CD4-positive, CD25-positive, alpha-beta regulatory T cell (primary cell): ENCODE measurements at regions not wholly inside any gene's neighbourhood (a gene's known extent, or its start where the extent isn't known, plus 50 kb on each side); places are given as distances from the start of the nearest gene placed in this dataset.

Experiments
- ATAC-seq, 2 donors: fragments of 150-1000 bp; cut with Tn5 transposase; one replicate each; pipeline ENCODE4 v1.10.0; 2021; ENCODE audit warnings: low read depth in 2 of 2, moderate number of reproducible peaks in 2 of 2, moderate library complexity in 1 of 2
- DNase-seq, 3 donors: peaks; one replicate each; pipeline versions ENCODE4 v3.0.0 to v3.0.0-alpha.2; 2012 to 2022; ENCODE audit warnings: mixed read lengths in 1 of 3
- H3K27ac ChIP-seq: one replicate; pipeline ENCODE4 v1.7.0; 2013; ENCODE audit warnings: mild to moderate bottlenecking, low read length; ENCODE audit not compliant: insufficient read depth, poor library complexity, severe bottlenecking
- H3K27me3 ChIP-seq: one replicate; pipeline ENCODE4 v1.7.0; 2013; ENCODE audit warnings: low read length; ENCODE audit not compliant: control insufficient read depth, insufficient read depth
- H3K36me3 ChIP-seq: one replicate; pipeline ENCODE4 v1.7.0; 2013; ENCODE audit warnings: mild to moderate bottlenecking, low read length, moderate library complexity; ENCODE audit not compliant: control insufficient read depth, insufficient read depth
- H3K4me1 ChIP-seq: 2 replicates; pipeline ENCODE4 v1.7.0; 2013; ENCODE audit warnings: mild to moderate bottlenecking, low read length; ENCODE audit not compliant: insufficient read depth, control insufficient read depth, poor library complexity, severe bottlenecking
- H3K4me3 ChIP-seq: one replicate; pipeline ENCODE4 v1.7.0; 2013; ENCODE audit warnings: low read depth, mild to moderate bottlenecking, low read length, moderate library complexity
- H3K9me3 ChIP-seq, 2 experiments: 1 replicate in 1 of 2; 2 replicates in 1 of 2; pipeline ENCODE4 v1.7.0; 2013; ENCODE audit warnings: low read length in 2 of 2, mild to moderate bottlenecking in 1 of 2, moderate library complexity in 1 of 2; ENCODE audit not compliant: control insufficient read depth in 2 of 2
- H3K27ac Mint-ChIP-seq, 3 donors: one replicate each; pipeline ENCODE4 v1.8.0; 2020 to 2022; ENCODE audit warnings: mild to moderate bottlenecking in 3 of 3, mixed read lengths in 3 of 3, moderate library complexity in 2 of 3
- H3K27me3 Mint-ChIP-seq: one replicate; pipeline ENCODE4 v1.8.0; 2022; ENCODE audit warnings: mild to moderate bottlenecking, mixed read lengths
- H3K36me3 Mint-ChIP-seq: one replicate; pipeline ENCODE4 v1.8.0; 2020; ENCODE audit warnings: mixed read lengths
- H3K4me1 Mint-ChIP-seq, 4 donors: one replicate each; pipeline ENCODE4 v1.8.0; 2020 to 2022; ENCODE audit warnings: mixed read lengths in 4 of 4, mild to moderate bottlenecking in 1 of 4
- H3K4me3 Mint-ChIP-seq, 4 donors: one replicate each; pipeline ENCODE4 v1.8.0; 2020 to 2022; ENCODE audit warnings: mild to moderate bottlenecking in 4 of 4, mixed read lengths in 4 of 4, moderate library complexity in 3 of 4
- H3K9me3 Mint-ChIP-seq, 7 donors: one replicate each; pipeline ENCODE4 v1.8.0; 2020 to 2022; ENCODE audit warnings: mixed read lengths in 7 of 7, mild to moderate bottlenecking in 3 of 7, moderate library complexity in 2 of 7

GRCh38 chr6:10170816-10171215, 244.1 kb downstream of the TFAP2A start:
- H3K4me1 Mint-ChIP-seq, result no peaks in the 10 kb centered on the region
- no peaks in the 10 kb centered on the region for H3K36me3 ChIP-seq

GRCh38 chr6:10166031-10166430, 248.8 kb downstream of the TFAP2A start:
- H3K9me3 Mint-ChIP-seq, result peaks cover 0 to 8% (median 1%) of the 10 kb centered on the region in 7 donors
- Histone ChIP-seq H3K36me3 (no peaks in the 10 kb centered on the region), H3K27me3 (no peaks in the 10 kb centered on the region)

More at GRCh38 chr6:10170816-10171215, 244.1 kb downstream of the TFAP2A start:
- H3K9me3 ChIP-seq, result no peaks in the 10 kb centered on the region
- no peak overlapping the region for H3K27ac ChIP-seq
- peaks cover 1 to 13% (median 4%) of the 10 kb centered on the region in 7 donors for H3K9me3 Mint-ChIP-seq
- H3K4me3 Mint-ChIP-seq, result no peak overlapping the region
- H3K4me1 ChIP-seq, result no peaks in the 10 kb centered on the region
- H3K27ac Mint-ChIP-seq, result peak overlapping the region in 1 of 3 donors; percentile 70
- no peaks in the 10 kb centered on the region for H3K27me3 ChIP-seq
- H3K36me3 Mint-ChIP-seq, result no peaks in the 10 kb centered on the region
- DNase-seq (no peak), ATAC-seq (no peak)
- no peaks in the 10 kb centered on the region for H3K27me3 Mint-ChIP-seq
- H3K4me3 ChIP-seq, result no peak overlapping the region

GRCh38 chr6:10163203-10163962, 251.5 kb downstream of the TFAP2A start:
- Histone ChIP-seq H3K4me1 (no peaks in the 10 kb centered on the region), H3K27ac (no peak overlapping the region), H3K36me3 (no peaks in the 10 kb centered on the region), H3K4me3 (no peak overlapping the region), H3K9me3 (no peaks in the 10 kb centered on the region), H3K27me3 (no peaks in the 10 kb centered on the region)
- no peak overlapping the region for H3K4me3 Mint-ChIP-seq
- ATAC-seq, result no peak
- peaks cover 0 to 7% (median 2%) of the 10 kb centered on the region in 7 donors for H3K9me3 Mint-ChIP-seq
- no peaks in the 10 kb centered on the region for H3K27me3 Mint-ChIP-seq
- no peak overlapping the region for H3K27ac Mint-ChIP-seq
- no peaks in the 10 kb centered on the region for H3K4me1 Mint-ChIP-seq
- no peaks in the 10 kb centered on the region for H3K36me3 Mint-ChIP-seq
- DNase-seq, result no peak

More at GRCh38 chr6:10166031-10166430, 248.8 kb downstream of the TFAP2A start:
- no peaks in the 10 kb centered on the region for H3K9me3 ChIP-seq
- no peak overlapping the region for H3K4me3 ChIP-seq
- Mint-ChIP-seq H3K4me1 (no peaks in the 10 kb centered on the region), H3K36me3 (no peaks in the 10 kb centered on the region), H3K4me3 (no peak overlapping the region), H3K27me3 (no peaks in the 10 kb centered on the region), H3K27ac (no peak overlapping the region)
- no peak overlapping the region for H3K27ac ChIP-seq
- H3K4me1 ChIP-seq, result no peaks in the 10 kb centered on the region
- no peak for DNase-seq
- no peak for ATAC-seq

GRCh38 chr6:10156875-10157274, 258.0 kb downstream of the TFAP2A start:
- H3K27ac ChIP-seq, result no peak overlapping the region

GRCh38 chr6:10154251-10154650, 260.6 kb downstream of the TFAP2A start:
- H3K9me3 Mint-ChIP-seq, result peaks cover 0 to 6% (median 4%) of the 10 kb centered on the region in 7 donors
- Histone ChIP-seq H3K9me3 (no peaks in the 10 kb centered on the region), H3K36me3 (no peaks in the 10 kb centered on the region), H3K27ac (no peak overlapping the region), H3K4me3 (no peak overlapping the region), H3K4me1 (no peaks in the 10 kb centered on the region), H3K27me3 (no peaks in the 10 kb centered on the region)
- H3K4me3 Mint-ChIP-seq, result no peak overlapping the region
- no peaks in the 10 kb centered on the region for H3K4me1 Mint-ChIP-seq
- ATAC-seq (no peak), DNase-seq (no peak)
- no peak overlapping the region for H3K27ac Mint-ChIP-seq
- peaks cover 4% of the 10 kb centered on the region for H3K27me3 Mint-ChIP-seq
- no peaks in the 10 kb centered on the region for H3K36me3 Mint-ChIP-seq

More at GRCh38 chr6:10156875-10157274, 258.0 kb downstream of the TFAP2A start:
- Histone ChIP-seq H3K9me3 (no peaks in the 10 kb centered on the region), H3K4me3 (no peak overlapping the region), H3K4me1 (no peaks in the 10 kb centered on the region), H3K36me3 (no peaks in the 10 kb centered on the region), H3K27me3 (no peaks in the 10 kb centered on the region)
- Mint-ChIP-seq H3K9me3 (peaks cover 0 to 8% (median 6%) of the 10 kb centered on the region in 7 donors), H3K27me3 (peaks cover 4% of the 10 kb centered on the region), H3K4me3 (no peak overlapping the region), H3K27ac (no peak overlapping the region), H3K36me3 (no peaks in the 10 kb centered on the region), H3K4me1 (no peaks in the 10 kb centered on the region)
- ATAC-seq, result no peak
- no peak for DNase-seq

GRCh38 chr6:10151144-10151915, 263.5 kb downstream of the TFAP2A start:
- Mint-ChIP-seq H3K9me3 (peaks cover 0 to 7% (median 0%) of the 10 kb centered on the region in 7 donors), H3K36me3 (no peaks in the 10 kb centered on the region), H3K4me3 (no peak overlapping the region), H3K27ac (no peak overlapping the region), H3K27me3 (peaks cover 4% of the 10 kb centered on the region), H3K4me1 (peaks cover 0 to 3% (median 2%) of the 10 kb centered on the region in 4 donors)
- ATAC-seq (no peak), DNase-seq (no peak)
- H3K9me3 ChIP-seq, result no peaks in the 10 kb centered on the region
- no peaks in the 10 kb centered on the region for H3K27me3 ChIP-seq
- no peaks in the 10 kb centered on the region for H3K36me3 ChIP-seq
- no peaks in the 10 kb centered on the region for H3K4me1 ChIP-seq
- H3K4me3 ChIP-seq, result no peak overlapping the region
- H3K27ac ChIP-seq, result no peak overlapping the region

- H3K9me3 Mint-ChIP-seq, result peaks cover 0 to 4% (median 0%) of the 10 kb centered on the region in 7 donors
- no peak for ATAC-seq
- Histone ChIP-seq H3K27ac (no peak overlapping the region), H3K4me1 (no peaks in the 10 kb centered on the region), H3K9me3 (no peaks in the 10 kb centered on the region), H3K36me3 (no peaks in the 10 kb centered on the region), H3K27me3 (no peaks in the 10 kb centered on the region), H3K4me3 (no peak overlapping the region)
- H3K27ac Mint-ChIP-seq, result no peak overlapping the region
- no peaks in the 10 kb centered on the region for H3K36me3 Mint-ChIP-seq
- DNase-seq, result no peak
- no peak overlapping the region for H3K4me3 Mint-ChIP-seq
- H3K27me3 Mint-ChIP-seq, result peaks cover 4% of the 10 kb centered on the region
- H3K4me1 Mint-ChIP-seq, result peaks cover 0 to 3% (median 2%) of the 10 kb centered on the region in 4 donors
These were observed 265.3 kb downstream of the TFAP2A start for GRCh38 chr6:10149603-10150002.
